Right cardiac atrium (tissue), 5 donors: ENCODE measurements at regions not wholly inside any gene's neighbourhood (a gene's known extent, or its start where the extent isn't known, plus 50 kb on each side); places are given as distances from the start of the nearest gene placed in this dataset.

ENCODE experiments used
- ATAC-seq, 2 donors: fragments of 200-7000 bp; cut with Tn5 transposase; one replicate each; pipeline versions ENCODE4 v1.8.0 to v1.9.1; 2020; ENCODE audit warnings: moderate library complexity in 2 of 2, mild to moderate bottlenecking in 1 of 2
- DNase-seq, 3 donors: peaks; one replicate each; pipeline ENCODE4 v3.0.0-alpha.2; 2020
- H3K27ac ChIP-seq: one replicate; pipeline ENCODE4 v1.5.1; 2013; ENCODE audit warnings: mild to moderate bottlenecking, low read length, control low read depth, moderate library complexity
- H3K27me3 ChIP-seq: one replicate; pipeline ENCODE4 v1.6.1; 2013; ENCODE audit not compliant: control insufficient read depth, insufficient read depth
- H3K4me1 ChIP-seq: one replicate; pipeline ENCODE4 v1.6.1; 2013; ENCODE audit warnings: low read length; ENCODE audit not compliant: control insufficient read depth, insufficient read depth
- H3K4me3 ChIP-seq: one replicate; pipeline ENCODE4 v1.5.1; 2013; ENCODE audit warnings: low read length, control low read depth
- H3K9me3 ChIP-seq: one replicate; pipeline ENCODE4 v1.6.1; 2013; ENCODE audit warnings: low read length; ENCODE audit not compliant: control insufficient read depth
- WGBS: extraction: QIAGEN DNeasy Blood & Tissue Kit; methylation state at CpG from one replicate; pipeline ENCODE4 v1.1.7; 2013; 5-methylcytosine and 5-hydroxymethylcytosine counted together
- intact Hi-C, 4 donors: fragments of 100-400 bp; cut with DNase I; formaldehyde crosslinking; loops; one replicate each; pipeline versions ENCODE4 v1.11.0 to v1.14.0; 2022 to 2023
- donor health status: healthy with polysubstance abuse.
- donor health status: DM: no; HTN: yes; CAD: no.
- donor health status: DM: no; HTN: no; CAD: no.
- donor health status: DM: no; HTN: yes; CAD: no; lungs with severe emphysema.
- donor health status: DM: yes; HTN: yes; CAD: no.

- Histone ChIP-seq H3K27ac (no peak overlapping the region), H3K27me3 (no peaks in the 10 kb centered on the region), H3K9me3 (no peaks in the 10 kb centered on the region), H3K4me1 (no peaks in the 10 kb centered on the region), H3K4me3 (no peak overlapping the region)
- DNase-seq (peak in 2 of 3 donors; percentile 16 to 67), ATAC-seq (peak in 1 of 2 donors; percentile 45)
- WGBS, result 4% methylated on average over 6 of the region's 6 CpGs
- intact Hi-C loops, result no loop called here
These were observed 254.4 kb upstream of the GJB5 start for GRCh38 chr1:34500451-34500850.

DNA sequence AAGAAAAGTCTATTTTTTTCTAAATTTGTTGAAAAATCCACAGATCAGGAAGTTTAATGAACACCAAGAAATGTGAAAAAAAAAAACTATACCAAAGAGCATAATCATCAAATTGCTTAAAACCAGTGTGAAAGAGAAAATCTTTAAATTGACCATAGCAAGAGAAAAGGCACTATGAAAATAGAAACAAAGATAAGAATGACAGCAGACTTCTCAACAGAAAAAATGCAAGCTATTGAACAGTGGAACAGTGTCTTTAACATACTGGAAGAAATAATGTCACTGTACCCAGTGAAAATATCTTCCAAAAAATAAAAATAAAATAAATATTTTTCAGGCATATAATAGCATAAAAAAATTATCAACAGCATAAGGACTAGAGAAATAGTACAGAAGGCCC lies 243.0 kb upstream of the GJB5 start:
- no peak for DNase-seq
- Histone ChIP-seq H3K4me1 (no peaks in the 10 kb centered on the region), H3K9me3 (no peaks in the 10 kb centered on the region), H3K27me3 (no peaks in the 10 kb centered on the region), H3K4me3 (no peak overlapping the region), H3K27ac (no peak overlapping the region)
- ATAC-seq, result no peak
- intact Hi-C loops, result no loop called here

GRCh38 chr1:34518146-34518699 lies 236.6 kb upstream of the GJB5 start:
- WGBS, result 62% methylated on average over 4 of the region's 4 CpGs
- Histone ChIP-seq H3K9me3 (no peaks in the 10 kb centered on the region), H3K4me3 (no peak overlapping the region), H3K27me3 (no peaks in the 10 kb centered on the region), H3K27ac (no peak overlapping the region), H3K4me1 (no peaks in the 10 kb centered on the region)
- no peak for DNase-seq
- intact Hi-C loops, result no loop called here
- ATAC-seq, result no peak

DNA sequence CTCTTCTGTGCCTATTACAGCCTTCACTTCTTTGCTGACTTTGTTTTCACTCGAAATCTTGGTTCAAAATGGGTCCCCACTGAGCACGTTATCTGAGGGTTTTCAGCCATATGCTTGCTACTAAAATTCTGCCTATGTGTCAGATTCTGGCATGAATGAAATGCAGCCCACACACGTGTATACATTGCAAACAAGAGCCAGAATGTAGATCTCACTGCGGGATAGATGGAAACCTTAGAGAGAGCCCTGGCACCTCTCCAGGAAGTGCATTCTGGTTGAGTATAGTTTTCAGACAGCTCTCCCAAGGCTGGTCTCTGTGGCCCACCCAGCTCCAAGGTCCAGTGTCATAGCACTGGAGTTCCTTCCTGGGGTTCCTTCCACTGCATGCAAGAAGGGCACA lies 234.7 kb upstream of the GJB5 start:
- H3K4me3 ChIP-seq, result no peak overlapping the region
- H3K27ac ChIP-seq, result no peak overlapping the region
- DNase-seq, result no peak
- H3K9me3 ChIP-seq, result no peaks in the 10 kb centered on the region
- ATAC-seq, result no peak
- intact Hi-C loops, result no loop called here
- no peaks in the 10 kb centered on the region for H3K4me1 ChIP-seq
- WGBS, result 44% methylated on average over 4 of the region's 4 CpGs
- no peaks in the 10 kb centered on the region for H3K27me3 ChIP-seq

DNA sequence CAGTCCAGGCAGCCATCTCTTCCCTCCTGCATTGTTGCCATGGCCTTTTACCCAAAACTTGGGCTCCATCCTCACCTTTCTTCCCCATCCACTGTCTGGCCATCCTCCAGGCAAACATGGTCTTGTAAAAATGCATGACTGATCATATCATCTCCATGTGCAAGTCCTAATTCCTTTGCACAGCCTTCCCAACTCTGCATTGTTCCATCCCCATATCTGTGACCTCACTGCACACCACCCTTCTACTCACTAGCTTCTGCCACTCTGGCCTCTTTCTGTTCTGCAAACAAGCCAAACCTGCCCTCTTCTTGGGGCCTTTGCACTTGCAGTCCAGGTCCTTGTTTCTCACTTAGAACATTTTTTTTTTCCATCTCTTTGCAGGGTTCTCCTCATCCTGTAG lies 230.1 kb upstream of the GJB5 start:
- H3K27ac ChIP-seq, result no peak overlapping the region
- H3K9me3 ChIP-seq, result no peaks in the 10 kb centered on the region
- no peaks in the 10 kb centered on the region for H3K4me1 ChIP-seq
- intact Hi-C loops, result no loop called here
- no peaks in the 10 kb centered on the region for H3K27me3 ChIP-seq
- DNase-seq (no peak), ATAC-seq (no peak)
- no peak overlapping the region for H3K4me3 ChIP-seq

- H3K4me1 ChIP-seq, result no peaks in the 10 kb centered on the region
These were observed 224.7 kb upstream of the GJB5 start for GRCh38 chr1:34529935-34530859.

DNA sequence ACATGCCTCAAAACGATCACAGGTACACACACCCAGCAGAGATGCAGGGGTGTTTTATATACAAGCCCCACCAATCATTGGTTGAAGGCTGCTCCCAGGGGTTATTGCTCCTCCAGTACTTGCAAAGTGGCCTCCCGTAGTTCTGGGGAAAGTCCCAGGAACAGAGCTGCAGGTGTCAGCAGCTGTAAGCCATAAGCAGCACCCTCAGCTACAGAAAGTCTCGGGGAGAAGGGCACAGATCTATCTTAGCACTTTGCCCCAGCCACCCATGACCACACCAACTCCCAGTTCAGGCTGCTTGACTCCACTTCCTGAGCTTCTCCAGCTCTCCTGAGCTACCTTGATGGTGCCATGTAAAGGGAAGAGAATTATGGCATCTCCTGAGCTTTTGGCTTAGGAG lies 222.7 kb upstream of the GJB5 start:
- ATAC-seq (no peak), DNase-seq (no peak)
- 51% methylated on average over 3 of the region's 3 CpGs for WGBS
- no peaks in the 10 kb centered on the region for H3K9me3 ChIP-seq
- intact Hi-C loops, result no loop called here
- H3K4me1 ChIP-seq, result no peaks in the 10 kb centered on the region
- H3K27me3 ChIP-seq, result no peaks in the 10 kb centered on the region
- H3K4me3 ChIP-seq, result no peak overlapping the region
- H3K27ac ChIP-seq, result no peak overlapping the region

More at GRCh38 chr1:34529935-34530859, 224.7 kb upstream of the GJB5 start:
- intact Hi-C loops, result no loop called here
- H3K27ac ChIP-seq, result no peak overlapping the region
- WGBS, result 16% methylated on average over 12 of the region's 12 CpGs
- no peaks in the 10 kb centered on the region for H3K9me3 ChIP-seq
- no peaks in the 10 kb centered on the region for H3K27me3 ChIP-seq
- no peak overlapping the region for H3K4me3 ChIP-seq
- DNase-seq, result no peak
- no peak for ATAC-seq

- no peak for DNase-seq
- intact Hi-C loops, result no loop called here
- Histone ChIP-seq H3K4me1 (no peaks in the 10 kb centered on the region), H3K27ac (no peak overlapping the region), H3K9me3 (no peaks in the 10 kb centered on the region), H3K4me3 (no peak overlapping the region), H3K27me3 (peaks cover 3% of the 10 kb centered on the region)
- ATAC-seq, result no peak
These were observed 216.4 kb upstream of the GJB5 start for GRCh38 chr1:34538481-34538880.

DNA sequence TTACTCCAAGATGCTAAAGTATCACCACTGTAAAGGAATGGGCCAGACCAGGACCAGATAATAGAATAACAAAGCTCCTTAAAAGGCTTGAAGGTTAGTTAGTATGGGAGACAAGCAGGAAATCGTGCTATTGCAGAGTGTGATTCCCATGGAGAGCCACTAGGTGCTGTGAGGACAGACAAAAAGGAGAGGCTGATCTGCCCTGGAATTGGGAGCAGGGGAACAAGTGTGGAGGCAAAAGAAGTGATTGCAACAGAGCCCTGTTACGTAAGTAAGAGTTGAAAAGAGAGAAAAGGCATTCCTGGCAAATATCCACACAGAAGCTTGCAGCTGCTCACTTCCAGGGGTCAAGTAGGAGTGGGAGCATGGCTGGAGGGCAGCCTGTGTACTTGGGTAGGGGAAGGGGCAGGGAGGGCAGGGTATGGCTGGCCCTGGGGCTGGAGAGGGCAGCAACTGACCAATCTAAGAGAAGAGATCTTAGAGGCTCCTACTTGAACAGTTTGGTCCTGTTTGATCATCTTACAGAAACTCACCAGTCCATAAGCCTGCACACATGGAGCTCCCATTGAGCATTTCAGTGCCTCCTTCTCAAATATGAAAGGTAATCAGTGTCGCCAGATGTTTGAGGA lies 207.7 kb upstream of the GJB5 start:
- H3K9me3 ChIP-seq, result no peaks in the 10 kb centered on the region
- WGBS, result 47% methylated on average over 3 of the region's 3 CpGs
- intact Hi-C loops, result no loop called here
- no peaks in the 10 kb centered on the region for H3K4me1 ChIP-seq
- no peaks in the 10 kb centered on the region for H3K27me3 ChIP-seq
- H3K27ac ChIP-seq, result no peak overlapping the region
- ATAC-seq (no peak), DNase-seq (no peak)
- H3K4me3 ChIP-seq, result no peak overlapping the region

- Histone ChIP-seq H3K9me3 (no peaks in the 10 kb centered on the region), H3K4me3 (no peak overlapping the region), H3K27me3 (no peaks in the 10 kb centered on the region), H3K27ac (no peak overlapping the region), H3K4me1 (no peaks in the 10 kb centered on the region)
- no peak for DNase-seq
- ATAC-seq, result no peak
- intact Hi-C loops, result no loop called here
- WGBS, result 32% methylated on average over 5 of the region's 5 CpGs
These were observed 205.6 kb upstream of the GJB5 start for GRCh38 chr1:34549199-34549598.

- no peak for ATAC-seq
- intact Hi-C loops, result no loop called here
- no peak for DNase-seq
- H3K9me3 ChIP-seq, result no peaks in the 10 kb centered on the region
- WGBS, result 53% methylated on average over 3 of the region's 3 CpGs
- H3K4me3 ChIP-seq, result no peak overlapping the region
- H3K27me3 ChIP-seq, result no peaks in the 10 kb centered on the region
- H3K4me1 ChIP-seq, result no peaks in the 10 kb centered on the region
- no peak overlapping the region for H3K27ac ChIP-seq
These were observed 176.5 kb upstream of the GJB5 start for GRCh38 chr1:34578306-34578705.
